GM23248 (cell line): ENCODE measurements at regions not wholly inside any gene's neighbourhood (a gene's known extent, or its start where the extent isn't known, plus 50 kb on each side); places are given as distances from the start of the nearest gene placed in this dataset.
"Not testable (repeated sequence)": the region's sequence is repeated elsewhere in the genome, so short reads cannot be mapped to it uniquely, and the experiment has no call there.

ENCODE experiments used
- EZH2 ChIP-seq: fragments of 200-600 bp; sonication (generic); IDR thresholded peaks from 2 replicates; pipeline ENCODE4 v1.6.1; 2018; ENCODE audit warnings: antibody characterized with exemption, mild to moderate bottlenecking; ENCODE audit not compliant: insufficient read depth, poor library complexity, severe bottlenecking
- EZH2phosphoT487 ChIP-seq: fragments of 200-600 bp; sonication (generic); IDR thresholded peaks from 2 replicates; pipeline ENCODE4 v1.6.1; 2018; ENCODE audit warnings: antibody characterized with exemption, moderate library complexity, mild to moderate bottlenecking, low read depth; ENCODE audit not compliant: insufficient read depth

- TF ChIP-seq EZH2, EZH2phosphoT487: not testable (repeated sequence)
These were observed 238.3 kb upstream of the LYPLAL1 start for GRCh38 chr1:218935408-218935807.
